ENCODE measurements at regions not wholly inside any gene's neighbourhood (a gene's known extent, or its start where the extent isn't known, plus 50 kb on each side); places are given as distances from the start of the nearest gene placed in this dataset.
"Not testable (repeated sequence)": the region's sequence is repeated elsewhere in the genome, so short reads cannot be mapped to it uniquely, and the experiment has no call there.

GRCh38 chr4:183816882-183817509 is 88.1 kb upstream of the STOX2 start:
- no peaks in the 10 kb centered on the region for H3K36me3 ChIP-seq
- intact Hi-C loops (cut with DNase I), result no loop called here
- no peak overlapping the region for H3K27ac ChIP-seq
- no peaks in the 10 kb centered on the region for H3K4me1 ChIP-seq
- no peak for TF ChIP-seq POLR2A (IDR thresholded peaks at IDR 0.05)
- H3K27me3 ChIP-seq, result no peaks in the 10 kb centered on the region
- no peaks in the 10 kb centered on the region for H3K9me3 ChIP-seq
- ATAC-seq, result no peak
- WGBS (ENCODE audit: insufficient coverage, low coverage, low lambda C conversion rate, missing lambda C conversion rate), result 50% methylated on average over 7 of the region's 9 CpGs
- no peak for DNase-seq
- no peak overlapping the region for H3K4me3 ChIP-seq

- DNase-seq, result peak in 1 of 3 donors; percentile 57
- 91% methylated on average over 7 of the region's 30 CpGs for WGBS (ENCODE audit: insufficient coverage, low coverage, low lambda C conversion rate, missing lambda C conversion rate)
- H3K36me3 ChIP-seq; H3K27ac ChIP-seq; H3K4me3 ChIP-seq; intact Hi-C loops (cut with DNase I); ATAC-seq; H3K27me3 ChIP-seq; H3K4me1 ChIP-seq; H3K9me3 ChIP-seq: not testable (repeated sequence)
Observed at GRCh38 chr4:183818591-183818990, 86.5 kb upstream of the STOX2 start.

GRCh38 chr4:183821076-183821853 is 83.8 kb upstream of the STOX2 start:
- TF ChIP-seq POLR2A (IDR thresholded peaks at IDR 0.05) (no peak), CTCF (IDR thresholded peaks at IDR 0.05) (no peak)
- Histone ChIP-seq H3K4me3 (no peak overlapping the region), H3K27ac (no peak overlapping the region), H3K9me3 (no peaks in the 10 kb centered on the region), H3K4me1 (no peaks in the 10 kb centered on the region), H3K36me3 (no peaks in the 10 kb centered on the region), H3K27me3 (no peaks in the 10 kb centered on the region)
- ATAC-seq (peak in 1 of 4 donors; percentile 46), DNase-seq (no peak)
- intact Hi-C loops (cut with DNase I), result no loop called here
- 72% methylated on average over 6 of the region's 10 CpGs for WGBS (ENCODE audit: insufficient coverage, low coverage, low lambda C conversion rate, missing lambda C conversion rate)

- H3K36me3 ChIP-seq, result no peaks in the 10 kb centered on the region
- ATAC-seq (no peak), DNase-seq (no peak)
- no peak overlapping the region for H3K27ac ChIP-seq
- TF ChIP-seq POLR2A (IDR thresholded peaks at IDR 0.05) (no peak), CTCF (IDR thresholded peaks at IDR 0.05) (no peak)
- intact Hi-C loops (cut with DNase I), result no loop called here
- 82% methylated on average over 6 of the region's 7 CpGs for WGBS (ENCODE audit: insufficient coverage, low coverage, low lambda C conversion rate, missing lambda C conversion rate)
- no peaks in the 10 kb centered on the region for H3K9me3 ChIP-seq
- H3K4me3 ChIP-seq, result no peak overlapping the region
- no peaks in the 10 kb centered on the region for H3K4me1 ChIP-seq
- H3K27me3 ChIP-seq, result no peaks in the 10 kb centered on the region
Observed at GRCh38 chr4:183823434-183823833, 81.7 kb upstream of the STOX2 start.

GRCh38 chr4:183825346-183825745 is 79.8 kb upstream of the STOX2 start:
- ATAC-seq (no peak), DNase-seq (no peak)
- intact Hi-C loops (cut with DNase I), result no loop called here
- no peaks in the 10 kb centered on the region for H3K4me1 ChIP-seq
- no peak overlapping the region for H3K4me3 ChIP-seq
- TF ChIP-seq CTCF (IDR thresholded peaks at IDR 0.05) (no peak), POLR2A (IDR thresholded peaks at IDR 0.05) (no peak)
- H3K9me3 ChIP-seq, result no peaks in the 10 kb centered on the region
- WGBS (ENCODE audit: insufficient coverage, low coverage, low lambda C conversion rate, missing lambda C conversion rate), result 20% methylated on average over 1 of the region's 18 CpGs
- no peaks in the 10 kb centered on the region for H3K36me3 ChIP-seq
- no peak overlapping the region for H3K27ac ChIP-seq
- no peaks in the 10 kb centered on the region for H3K27me3 ChIP-seq

Measured in right lobe of liver (tissue), 6 donors.